ENCODE measurements at regions not wholly inside any gene's neighbourhood (a gene's known extent, or its start where the extent isn't known, plus 50 kb on each side); places are given as distances from the start of the nearest gene placed in this dataset.

DNA sequence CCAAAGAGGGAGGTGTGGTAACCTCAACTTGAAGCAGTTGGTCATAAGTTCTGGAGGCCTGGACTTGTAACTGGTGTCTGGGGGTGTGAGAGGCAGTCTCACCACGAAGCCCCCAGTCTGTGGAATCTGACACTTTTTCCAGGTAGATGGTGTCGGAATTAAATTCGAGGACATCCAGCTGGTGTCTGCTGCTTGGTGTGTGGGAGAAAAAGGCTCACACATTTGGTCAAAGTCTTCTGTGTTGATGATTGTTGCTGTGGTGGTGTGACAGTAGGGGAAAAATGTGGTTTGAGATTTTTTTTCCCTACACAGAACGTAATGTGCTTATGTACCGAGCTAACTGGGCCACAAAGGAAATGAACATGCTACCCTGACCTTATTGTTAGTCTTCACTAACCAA is 251.9 kb downstream of the MAT2B start:
- peaks cover 0 to 3% of the 10 kb centered on the region in 2 donors for H3K9me3 ChIP-seq (replicated peaks in 1 of 2; ENCODE audit: control insufficient read depth in 1 of 2, insufficient read depth in 1 of 2, low read length in 2 of 2)
- Mint-ChIP-seq H3K27me3 (ENCODE audit: low read depth in 3 of 3) (peaks cover 0 to 3% (median 1%) of the 10 kb centered on the region in 3 donors), H3K36me3 (no peaks in the 10 kb centered on the region), H3K4me1 (no peaks in the 10 kb centered on the region), H3K27ac (no peak overlapping the region), H3K4me3 (no peak overlapping the region), H3K9me3 (peaks cover 0 to 4% (median 3%) of the 10 kb centered on the region in 7 donors)
- H2AFZ ChIP-seq (ENCODE audit: insufficient read depth, low read depth, low read length, poor library complexity, severe bottlenecking): no peak overlapping the region
- no peaks in the 10 kb centered on the region for H3K4me1 ChIP-seq (ENCODE audit: control insufficient read depth in 1 of 2, insufficient read depth in 2 of 2, low read length in 2 of 2)
- H4K20me1 ChIP-seq (ENCODE audit: insufficient read depth, low read length): no peaks in the 10 kb centered on the region
- no peak overlapping the region for H3K9ac ChIP-seq (ENCODE audit: insufficient read depth, low read length, poor library complexity, severe bottlenecking)
- TF ChIP-seq CTCF (IDR thresholded peaks at IDR 0.05): no peak
- intact Hi-C loops (cut with micrococcal nuclease): no loop called here
- H3K36me3 ChIP-seq (replicated peaks in 1 of 2; ENCODE audit: control insufficient read depth in 1 of 2, insufficient read depth in 2 of 2, low read length in 2 of 2): no peaks in the 10 kb centered on the region
- no peaks in the 10 kb centered on the region for H3K79me2 ChIP-seq (ENCODE audit: insufficient read depth, low read length)
- H3K4me3 ChIP-seq (replicated peaks in 1 of 3; ENCODE audit: low read depth in 2 of 3, low read length in 3 of 3): no peak overlapping the region
- 79% methylated on average over 3 of the region's 5 CpGs for WGBS (ENCODE audit: insufficient coverage)
- DNase-seq: no peak
- no peaks in the 10 kb centered on the region for H3K27me3 ChIP-seq (ENCODE audit: control insufficient read depth in 2 of 2, insufficient read depth in 2 of 2, low read length in 2 of 2)
- no peak overlapping the region for H3K4me2 ChIP-seq (replicated peaks; ENCODE audit: extremely low read depth, low read length, poor library complexity, severe bottlenecking)
- no peak overlapping the region for H3K27ac ChIP-seq (ENCODE audit: low read depth in 1 of 2, low read length in 2 of 2)

DNA sequence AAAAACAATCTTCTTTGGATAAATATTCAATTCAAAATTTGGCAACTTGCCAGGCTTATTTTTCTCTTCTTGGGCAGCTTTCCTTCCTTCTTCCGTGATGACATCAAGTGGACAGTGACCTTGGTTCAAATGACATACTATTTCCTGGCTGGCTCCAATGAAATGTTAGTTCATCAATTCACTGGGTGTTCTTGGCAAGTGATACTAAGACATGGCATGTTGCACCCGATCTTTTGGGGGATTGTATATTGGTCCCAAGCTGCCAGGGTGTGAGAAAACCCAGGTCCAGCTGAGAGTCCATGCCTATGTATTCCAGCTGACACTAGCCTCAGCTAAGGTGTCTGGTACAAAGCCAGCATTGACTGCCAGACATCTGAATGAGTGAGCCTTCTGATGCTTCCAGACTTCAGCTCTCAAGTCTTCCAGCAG is 252.9 kb downstream of the MAT2B start:
- Histone ChIP-seq H3K4me3 (replicated peaks in 1 of 3; ENCODE audit: low read depth in 2 of 3, low read length in 3 of 3) (no peak overlapping the region), H3K27me3 (ENCODE audit: control insufficient read depth in 2 of 2, insufficient read depth in 2 of 2, low read length in 2 of 2) (no peaks in the 10 kb centered on the region), H3K36me3 (replicated peaks in 1 of 2; ENCODE audit: control insufficient read depth in 1 of 2, insufficient read depth in 2 of 2, low read length in 2 of 2) (no peaks in the 10 kb centered on the region), H3K27ac (ENCODE audit: low read depth in 1 of 2, low read length in 2 of 2) (no peak overlapping the region), H3K9ac (ENCODE audit: insufficient read depth, low read length, poor library complexity, severe bottlenecking) (no peak overlapping the region), H2AFZ (ENCODE audit: insufficient read depth, low read depth, low read length, poor library complexity, severe bottlenecking) (no peak overlapping the region), H4K20me1 (ENCODE audit: insufficient read depth, low read length) (no peaks in the 10 kb centered on the region), H3K4me2 (replicated peaks; ENCODE audit: extremely low read depth, low read length, poor library complexity, severe bottlenecking) (no peak overlapping the region), H3K79me2 (ENCODE audit: insufficient read depth, low read length) (no peaks in the 10 kb centered on the region), H3K4me1 (ENCODE audit: control insufficient read depth in 1 of 2, insufficient read depth in 2 of 2, low read length in 2 of 2) (no peaks in the 10 kb centered on the region), H3K9me3 (replicated peaks in 1 of 2; ENCODE audit: control insufficient read depth in 1 of 2, insufficient read depth in 1 of 2, low read length in 2 of 2) (peaks cover 0 to 3% of the 10 kb centered on the region in 2 donors)
- 83% methylated on average over 2 of the region's 2 CpGs for WGBS (ENCODE audit: insufficient coverage)
- Mint-ChIP-seq H3K27ac (no peak overlapping the region), H3K27me3 (ENCODE audit: low read depth in 3 of 3) (peaks cover 0 to 3% (median 1%) of the 10 kb centered on the region in 3 donors), H3K4me3 (no peak overlapping the region), H3K4me1 (no peaks in the 10 kb centered on the region), H3K36me3 (no peaks in the 10 kb centered on the region), H3K9me3 (peaks cover 0 to 4% (median 3%) of the 10 kb centered on the region in 7 donors)
- no peak for DNase-seq
- TF ChIP-seq CTCF (IDR thresholded peaks at IDR 0.05): no peak
- intact Hi-C loops (cut with micrococcal nuclease): no loop called here

All from CD14-positive monocyte (primary cell).